ENCODE measurements at regions not wholly inside any gene's neighbourhood (a gene's known extent, or its start where the extent isn't known, plus 50 kb on each side); places are given as distances from the start of the nearest gene placed in this dataset.

- TF ChIP-seq CTCF (IDR thresholded peaks at IDR 0.05; ENCODE audit: borderline replicate concordance, extremely low read depth, low read length, poor library complexity, severe bottlenecking): no peak
- no peak for TF ChIP-seq EZH2 (IDR thresholded peaks at IDR 0.05; ENCODE audit: borderline replicate concordance, low read depth, low read length, severe bottlenecking)
Measured at GRCh38 chr10:89134963-89135362, 72.2 kb downstream of the CH25H start.

Measured in DND-41 (cell line).